ENCODE measurements at regions not wholly inside any gene's neighbourhood (a gene's known extent, or its start where the extent isn't known, plus 50 kb on each side); places are given as distances from the start of the nearest gene placed in this dataset.

GRCh38 chrX:39335513-39336235 is 534.4 kb downstream of the MID1IP1 start:
- TF ChIP-seq CTCF (IDR thresholded peaks at IDR 0.05; ENCODE audit: insufficient read depth, low read length, poor library complexity, severe bottlenecking) (no peak), EZH2phosphoT487 (conservative IDR thresholded peaks at IDR 0.05; ENCODE audit: low read length) (no peak)
